ENCODE measurements at regions not wholly inside any gene's neighbourhood (a gene's known extent, or its start where the extent isn't known, plus 50 kb on each side); places are given as distances from the start of the nearest gene placed in this dataset.

DNA sequence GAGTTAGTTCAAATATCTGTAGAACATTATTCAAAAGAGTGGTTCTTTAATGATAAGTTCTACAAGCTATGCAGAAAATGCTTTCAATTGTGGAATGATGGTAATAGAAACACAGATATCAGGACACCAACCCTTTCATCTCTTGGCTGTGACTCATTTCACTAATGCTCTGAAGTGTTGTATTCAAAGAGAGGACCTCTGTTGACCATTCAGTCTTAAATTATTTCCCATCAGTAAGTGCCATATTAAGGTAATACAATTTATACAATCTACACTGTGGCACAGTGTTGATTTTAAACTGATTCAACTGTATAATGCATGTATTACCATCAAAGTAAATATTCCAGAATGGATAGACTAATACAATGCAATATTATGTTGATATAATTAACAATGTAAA lies 289.0 kb upstream of the ADGRL3 start:
- TF ChIP-seq, protein P1, sequence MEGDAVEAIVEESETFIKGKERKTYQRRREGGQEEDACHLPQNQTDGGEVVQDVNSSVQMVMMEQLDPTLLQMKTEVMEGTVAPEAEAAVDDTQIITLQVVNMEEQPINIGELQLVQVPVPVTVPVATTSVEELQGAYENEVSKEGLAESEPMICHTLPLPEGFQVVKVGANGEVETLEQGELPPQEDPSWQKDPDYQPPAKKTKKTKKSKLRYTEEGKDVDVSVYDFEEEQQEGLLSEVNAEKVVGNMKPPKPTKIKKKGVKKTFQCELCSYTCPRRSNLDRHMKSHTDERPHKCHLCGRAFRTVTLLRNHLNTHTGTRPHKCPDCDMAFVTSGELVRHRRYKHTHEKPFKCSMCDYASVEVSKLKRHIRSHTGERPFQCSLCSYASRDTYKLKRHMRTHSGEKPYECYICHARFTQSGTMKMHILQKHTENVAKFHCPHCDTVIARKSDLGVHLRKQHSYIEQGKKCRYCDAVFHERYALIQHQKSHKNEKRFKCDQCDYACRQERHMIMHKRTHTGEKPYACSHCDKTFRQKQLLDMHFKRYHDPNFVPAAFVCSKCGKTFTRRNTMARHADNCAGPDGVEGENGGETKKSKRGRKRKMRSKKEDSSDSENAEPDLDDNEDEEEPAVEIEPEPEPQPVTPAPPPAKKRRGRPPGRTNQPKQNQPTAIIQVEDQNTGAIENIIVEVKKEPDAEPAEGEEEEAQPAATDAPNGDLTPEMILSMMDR (IDR thresholded peaks at IDR 0.05) = no peak
- TF ChIP-seq POLR2A (IDR thresholded peaks at IDR 0.05) = no peak
- TF ChIP-seq EP300 (IDR thresholded peaks at IDR 0.05) = no peak

Measured in tibial nerve (tissue), 4 donors.